Spleen (tissue), 7 donors: ENCODE measurements at regions not wholly inside any gene's neighbourhood (a gene's known extent, or its start where the extent isn't known, plus 50 kb on each side); places are given as distances from the start of the nearest gene placed in this dataset.

Experiments
- CTCF ChIP-seq, 11 experiments: fragments of 200-600 bp in 7 of 11; fragments of 450-650 bp in 4 of 11; sonication (generic) in 4 of 11; IDR thresholded peaks in 8 of 11; conservative IDR thresholded peaks in 3 of 11; 1 replicate in 7 of 11; 2 replicates in 4 of 11; pipeline versions ENCODE4 v1.4.0 to v1.8.0; 2016 to 2021; ENCODE audit warnings: antibody characterized with exemption in 11 of 11, inconsistent platforms in 4 of 11, mild to moderate bottlenecking in 1 of 11
- POLR2AphosphoS5 ChIP-seq, 3 donors: sonication (generic); formaldehyde crosslinking; IDR thresholded peaks; one replicate each; pipeline ENCODE4 v1.5.1; 2017; ENCODE audit warnings: antibody characterized with exemption in 3 of 3
- donor health status: DM: no; HTN: no; CAD: no; lungs with moderate emphysema.
- donor health status: DM: no; HTN: no; CAD: no.
- donor health status: DM: no; HTN: no; CAD: no.

GRCh38 chr9:28456861-28457260 lies 883.6 kb upstream of the C9orf72 start:
- TF ChIP-seq POLR2AphosphoS5 (IDR thresholded peaks at IDR 0.05): no peak
- TF ChIP-seq CTCF (IDR thresholded peaks at IDR 0.05 in 8 of 11, conservative IDR thresholded peaks at IDR 0.05 in 3 of 11): no peak
